ENCODE measurements at regions not wholly inside any gene's neighbourhood (a gene's known extent, or its start where the extent isn't known, plus 50 kb on each side); places are given as distances from the start of the nearest gene placed in this dataset.

DNA sequence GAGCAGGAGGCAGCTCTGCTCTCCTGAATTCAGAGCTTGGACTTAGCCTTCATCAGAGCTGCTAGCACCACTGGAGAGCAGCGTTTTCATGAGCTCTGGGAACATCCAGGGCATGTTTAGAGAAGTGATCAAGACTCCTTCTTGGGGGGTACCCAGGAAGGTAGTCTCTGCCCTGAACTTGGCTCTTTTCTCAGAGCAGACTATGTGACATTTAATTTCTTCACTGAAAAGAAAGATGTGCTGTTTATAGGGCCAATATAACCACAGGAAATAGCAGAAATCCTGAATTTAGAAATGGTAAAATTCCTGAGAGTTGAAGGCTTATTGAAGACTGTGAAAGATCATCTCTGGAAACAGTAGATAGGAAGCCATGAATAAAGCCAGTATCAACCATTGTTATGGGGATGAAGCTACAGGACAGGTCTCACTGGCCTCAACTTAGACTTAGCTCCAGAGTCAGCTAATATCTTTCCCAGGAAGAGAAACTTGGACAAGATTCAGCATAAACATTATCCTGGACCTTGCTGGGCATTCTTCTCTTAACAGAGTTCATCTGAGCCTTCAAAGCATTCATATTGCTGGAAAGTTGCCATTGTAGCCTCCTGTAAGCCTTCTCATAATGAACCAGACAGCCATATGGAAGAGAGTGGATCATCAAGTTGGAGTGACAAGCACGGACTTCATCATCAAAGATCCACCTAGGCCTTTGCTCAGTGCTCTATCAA is 386.6 kb upstream of the THBS1 start:
- DNase-seq = no peak

DNA sequence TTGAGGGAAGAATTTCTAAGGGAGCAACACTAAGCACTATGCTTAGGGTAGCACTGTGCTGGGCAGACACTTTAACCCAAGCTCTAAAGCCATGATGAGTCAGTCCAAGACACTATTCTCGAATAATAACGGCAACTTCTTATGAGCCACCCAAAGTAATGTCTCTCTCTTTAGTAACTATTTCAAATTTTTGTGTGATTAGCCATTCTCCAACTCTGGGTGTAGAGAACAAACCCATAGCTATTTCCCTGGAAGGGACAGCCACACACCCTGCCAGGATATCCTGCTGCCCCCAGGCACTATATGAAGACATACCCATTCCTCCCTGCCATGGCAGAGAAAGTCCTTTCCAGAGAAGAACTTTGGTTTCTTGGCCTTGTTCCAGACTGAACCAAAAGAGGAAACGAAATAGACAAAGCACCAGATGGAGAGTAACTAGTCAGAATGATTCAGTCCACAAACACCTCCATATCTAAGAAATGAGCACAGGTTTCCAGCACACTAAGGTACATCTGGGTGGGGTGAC is 384.9 kb upstream of the THBS1 start:
- peak; percentile 13 to 42 for DNase-seq

DNA sequence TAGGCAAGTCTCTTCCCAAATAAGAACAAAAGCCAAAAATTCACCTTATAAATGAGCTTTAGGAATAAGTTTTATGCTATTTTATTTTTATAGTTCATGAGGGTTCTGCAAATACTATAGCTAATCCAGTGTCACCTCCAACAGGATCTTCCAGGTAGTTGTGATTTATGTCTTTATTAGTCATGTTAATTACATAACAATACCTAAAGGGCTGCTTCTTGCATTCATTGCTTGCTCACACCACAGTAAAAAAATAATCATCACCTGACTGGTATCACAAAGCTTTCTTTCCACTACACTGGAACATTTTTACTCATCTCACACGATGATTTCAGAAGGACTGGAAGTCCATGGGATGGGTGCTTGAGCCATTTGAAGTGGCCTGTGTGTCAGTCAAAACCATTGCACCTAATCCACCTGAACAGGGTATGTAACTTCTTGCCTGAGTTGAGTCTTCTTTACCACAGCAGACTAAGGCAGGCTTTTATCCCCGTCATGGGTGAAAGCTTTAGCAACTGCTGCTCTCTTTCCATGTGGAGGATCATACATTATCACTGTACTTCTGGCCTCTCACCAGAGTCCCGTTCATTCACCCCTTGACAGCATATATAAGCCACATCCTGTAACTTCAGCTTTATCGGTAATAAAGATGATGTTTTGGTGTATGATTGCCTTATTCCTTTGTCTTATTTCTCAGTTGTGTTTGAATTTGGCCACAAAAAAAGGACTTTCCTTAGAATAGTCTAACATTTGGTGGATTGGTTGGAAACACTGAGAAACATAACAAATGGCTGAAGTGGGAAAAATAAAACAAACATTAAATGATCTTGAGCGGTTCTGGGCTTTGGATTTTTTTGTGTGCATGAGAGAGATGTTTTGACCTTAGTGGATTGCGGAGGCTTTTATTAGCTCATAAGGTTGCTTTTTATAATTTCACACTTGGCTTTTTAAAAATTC is 382.6 kb upstream of the THBS1 start:
- no peak for DNase-seq

DNA sequence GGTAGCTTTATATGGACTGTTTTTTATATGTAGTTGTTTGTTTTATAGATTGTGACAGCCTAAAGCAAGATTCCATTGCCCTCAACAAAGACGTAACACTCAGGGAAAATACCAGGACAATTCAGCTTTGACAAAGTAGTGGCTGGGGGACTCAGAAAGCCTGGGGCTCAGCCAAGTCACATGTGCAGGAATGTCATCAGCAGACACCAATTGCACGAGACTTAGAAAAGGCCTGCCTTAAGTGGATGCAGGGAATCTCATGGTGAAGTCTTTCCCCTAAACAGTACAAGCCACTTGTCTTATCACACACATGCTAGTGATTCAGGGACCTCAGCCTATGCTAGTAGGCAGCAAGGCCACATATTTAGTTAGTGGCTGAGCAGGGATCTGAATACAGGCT is 381.8 kb upstream of the THBS1 start:
- DNase-seq = no peak

DNA sequence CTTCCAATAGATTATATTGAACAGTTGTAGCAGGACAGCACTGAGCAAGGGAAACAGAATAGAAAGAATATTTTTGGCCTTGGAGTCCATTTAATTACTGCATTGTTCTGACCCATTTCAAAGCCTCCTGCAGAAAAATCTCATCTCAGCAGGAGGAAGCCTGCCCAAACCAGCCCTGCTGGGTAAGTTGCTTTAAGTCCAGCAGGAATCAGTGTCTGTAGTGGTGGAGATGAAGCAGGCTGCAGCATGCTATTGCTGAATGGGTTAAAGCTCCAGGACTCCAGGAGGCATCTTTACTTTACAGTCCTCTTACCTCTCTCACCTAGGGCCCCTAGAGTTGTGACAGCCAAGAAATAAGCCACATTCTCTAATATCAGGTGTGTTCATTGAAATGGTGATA is 380.3 kb upstream of the THBS1 start:
- no peak for DNase-seq

DNA sequence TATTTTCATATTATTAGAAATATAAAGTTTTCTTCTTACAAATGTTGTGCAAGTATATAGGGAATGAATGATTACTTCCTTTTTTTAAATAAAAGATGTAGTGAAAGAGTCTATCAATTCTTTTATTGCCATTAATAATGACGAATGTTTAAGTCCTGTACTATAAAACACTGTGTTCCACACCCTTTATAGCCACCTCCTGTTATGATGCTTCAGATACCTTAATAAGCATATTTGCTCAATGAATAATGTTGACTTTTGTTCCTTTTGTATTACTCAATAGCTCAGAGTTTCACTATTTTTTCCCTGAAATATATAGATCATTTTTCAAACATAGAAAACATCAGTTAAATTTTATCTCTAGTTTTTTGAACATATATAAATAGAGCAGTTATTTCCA is 378.2 kb upstream of the THBS1 start:
- no peak for DNase-seq

DNA sequence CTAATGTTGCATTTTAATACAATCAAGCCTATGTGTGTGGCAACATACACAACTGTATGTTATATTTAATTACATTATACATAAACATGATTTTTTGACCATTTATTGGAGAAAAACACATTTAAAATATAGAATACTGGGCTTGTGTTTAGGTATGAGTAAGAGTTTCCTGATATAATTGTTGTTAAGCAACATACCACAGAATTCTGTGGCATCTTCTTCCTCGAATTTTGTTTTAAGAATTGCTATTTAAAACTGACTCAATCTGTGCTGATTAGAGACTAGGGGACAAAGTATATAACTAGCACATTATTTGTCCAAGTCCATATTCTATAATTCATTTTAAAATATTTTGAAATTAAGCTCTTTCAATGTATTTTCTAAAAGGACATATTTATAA is 376.8 kb upstream of the THBS1 start:
- DNase-seq = no peak

DNA sequence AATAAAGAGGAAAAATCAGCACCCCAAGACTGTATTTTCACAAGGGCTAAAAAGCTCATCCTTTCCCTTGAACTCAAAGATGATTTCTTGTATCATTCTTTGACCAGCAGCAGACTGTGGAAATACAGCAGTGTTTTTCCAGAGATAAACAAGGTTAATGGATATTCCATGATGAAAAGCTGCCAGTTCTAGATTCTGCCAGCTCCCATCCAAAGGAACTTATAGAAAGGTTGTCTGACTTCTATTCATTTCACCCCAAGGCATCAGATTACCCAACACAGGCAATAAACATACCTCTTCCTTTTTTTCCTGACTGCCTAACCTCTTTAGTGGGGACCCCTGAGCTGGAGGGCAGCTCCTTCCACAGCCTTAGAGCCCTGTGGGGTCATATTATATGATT is 375.8 kb upstream of the THBS1 start:
- no peak for DNase-seq

DNA sequence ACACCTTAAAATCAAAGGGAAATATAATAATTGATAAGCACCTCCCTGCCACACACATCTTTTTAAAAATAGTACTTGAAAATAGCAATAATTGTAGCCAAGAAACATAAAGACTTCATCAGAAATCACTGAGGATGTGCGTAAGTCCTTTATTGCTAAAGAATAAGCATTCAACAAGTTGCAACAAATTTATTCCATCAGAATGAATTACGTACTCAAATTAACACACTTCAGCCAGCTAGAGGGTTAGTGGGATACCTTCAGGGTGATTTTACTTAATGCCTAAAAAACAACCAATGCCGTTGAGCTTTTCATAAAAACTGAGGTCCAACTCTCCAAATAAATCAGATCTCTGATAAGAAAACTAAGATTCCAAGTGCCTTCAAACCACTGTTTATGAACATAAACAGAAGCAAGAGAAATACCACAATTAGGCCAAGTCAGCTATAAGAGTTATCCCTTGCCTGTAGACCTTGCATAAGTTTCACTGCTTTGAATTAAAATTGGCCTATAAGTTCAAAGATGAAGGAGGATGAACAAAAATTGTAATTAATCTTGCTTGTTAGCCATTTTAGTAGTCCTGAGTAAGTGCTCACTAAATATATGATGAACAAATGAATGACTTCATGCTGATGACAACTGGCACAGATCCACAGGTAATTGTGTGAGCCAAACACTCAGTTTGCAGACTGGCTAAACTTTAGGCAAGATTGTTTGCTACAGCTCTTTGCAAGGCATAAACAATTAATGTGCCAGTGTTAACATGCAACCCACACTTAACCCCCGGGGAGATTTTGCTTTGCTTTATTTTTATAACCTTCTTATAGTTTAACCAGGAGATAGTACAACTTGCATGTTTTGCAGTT is 375.1 kb upstream of the THBS1 start:
- no peak for DNase-seq

DNA sequence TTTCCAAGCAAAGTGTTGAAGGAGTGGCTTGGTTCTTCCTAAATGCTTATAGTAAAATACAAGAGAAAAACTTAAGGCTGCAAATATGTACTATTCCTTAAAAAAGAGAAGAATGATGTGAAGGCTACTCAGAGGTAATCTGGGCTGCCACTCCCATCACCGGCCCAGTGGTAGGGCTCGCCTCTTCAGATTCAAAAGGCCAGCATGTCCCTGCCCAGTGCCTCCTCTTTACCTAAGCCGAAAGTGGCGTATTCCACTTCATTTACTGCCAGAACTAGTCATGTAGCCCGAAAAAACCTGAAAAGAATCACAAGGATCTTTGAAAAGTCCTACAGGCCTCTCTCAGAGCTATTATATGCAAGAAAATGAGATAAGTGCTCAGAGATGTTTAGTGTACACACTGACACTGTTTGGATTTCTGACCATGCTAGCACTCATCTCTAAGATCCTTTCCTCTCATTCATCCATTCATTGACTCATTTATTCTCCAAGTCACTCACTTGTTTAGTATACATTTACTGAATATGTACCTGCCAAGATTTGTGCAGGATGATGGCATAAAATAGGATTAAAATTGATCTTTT is 373.3 kb upstream of the THBS1 start:
- no peak for DNase-seq

DNA sequence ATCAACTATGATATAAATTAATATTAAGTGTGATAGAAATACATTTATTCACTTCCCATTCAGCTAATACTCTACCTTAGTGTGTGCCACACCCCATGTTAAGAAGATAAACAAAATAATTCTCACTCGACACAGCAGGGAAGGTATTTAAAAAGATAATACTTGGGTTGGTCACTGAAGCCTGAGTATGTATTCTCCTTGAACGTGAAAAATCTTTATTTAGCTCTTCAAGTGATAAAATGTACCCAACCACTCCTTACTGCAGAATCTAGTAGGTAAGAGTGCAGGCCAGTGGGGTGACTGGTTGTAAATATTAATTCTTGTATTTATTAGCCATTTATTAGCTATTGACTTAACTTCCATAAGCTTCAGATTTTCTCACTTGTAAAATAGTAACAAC is 372.7 kb upstream of the THBS1 start:
- no peak for DNase-seq

DNA sequence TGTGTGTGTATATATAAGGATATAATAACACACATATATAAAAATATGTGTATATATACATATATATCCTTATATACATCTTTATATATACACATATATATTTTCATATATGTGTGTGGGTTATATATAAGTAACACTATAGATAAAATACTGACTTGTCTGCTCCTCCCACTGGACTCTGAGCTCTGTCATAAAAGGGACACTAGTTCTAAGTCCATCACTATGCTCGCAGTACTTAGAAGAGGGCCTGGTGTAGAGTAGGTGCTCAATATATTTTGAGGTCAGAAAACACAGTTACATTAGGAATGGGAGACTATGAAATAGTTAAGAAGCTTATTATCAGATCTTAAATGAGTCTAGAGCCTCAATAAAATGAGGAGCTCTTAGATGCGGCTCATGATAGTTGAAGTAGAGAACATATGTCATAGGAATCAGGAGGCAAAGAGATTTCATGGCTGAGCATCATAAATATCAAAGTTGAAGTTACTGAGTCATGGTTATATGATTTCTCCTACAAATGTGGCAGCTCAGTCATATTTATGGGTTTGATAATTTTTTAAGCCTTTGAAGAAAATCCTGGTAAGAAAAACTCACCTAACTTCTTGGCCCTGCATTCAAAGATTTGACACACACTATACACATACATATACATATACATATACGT is 371.2 kb upstream of the THBS1 start:
- DNase-seq = no peak

DNA sequence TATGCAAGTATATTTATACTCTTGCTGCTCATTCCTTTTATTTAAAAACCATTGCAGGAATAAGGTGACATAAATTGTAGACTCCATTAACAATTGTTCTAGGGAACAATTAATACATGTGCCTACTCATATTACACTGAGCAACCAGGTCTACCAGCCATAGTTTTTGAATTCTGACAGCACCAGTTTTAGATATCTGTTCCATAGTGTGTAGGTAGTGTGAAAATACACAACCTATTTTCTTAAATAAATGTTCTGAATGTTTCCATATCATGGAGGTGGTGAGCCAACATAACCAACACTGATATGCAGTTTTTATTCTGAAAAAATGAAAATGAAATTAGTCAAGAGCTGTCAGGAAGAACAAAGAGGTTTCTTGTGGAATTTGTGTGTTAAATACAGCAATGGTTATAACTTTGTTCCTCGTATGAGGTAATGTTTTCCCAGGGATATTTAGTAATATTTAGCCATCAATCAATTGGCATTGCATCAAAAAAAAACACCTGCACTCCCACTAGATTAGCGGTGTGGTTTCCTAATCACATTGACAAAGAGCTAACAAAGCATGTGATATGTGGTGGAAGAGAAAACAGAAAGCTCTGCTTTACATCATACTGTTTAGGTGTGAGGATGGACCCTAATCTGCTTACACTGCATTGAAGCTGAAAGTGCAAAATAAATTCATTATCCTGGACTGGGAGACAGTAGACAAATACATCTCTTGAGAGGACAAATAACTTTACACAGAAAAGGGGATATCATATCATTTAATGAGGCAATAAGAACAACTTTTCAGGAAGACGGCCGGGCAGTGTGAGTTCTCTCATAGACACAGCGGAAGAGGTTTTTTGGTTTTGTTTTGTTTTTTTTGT is 369.5 kb upstream of the THBS1 start:
- DNase-seq = no peak

DNA sequence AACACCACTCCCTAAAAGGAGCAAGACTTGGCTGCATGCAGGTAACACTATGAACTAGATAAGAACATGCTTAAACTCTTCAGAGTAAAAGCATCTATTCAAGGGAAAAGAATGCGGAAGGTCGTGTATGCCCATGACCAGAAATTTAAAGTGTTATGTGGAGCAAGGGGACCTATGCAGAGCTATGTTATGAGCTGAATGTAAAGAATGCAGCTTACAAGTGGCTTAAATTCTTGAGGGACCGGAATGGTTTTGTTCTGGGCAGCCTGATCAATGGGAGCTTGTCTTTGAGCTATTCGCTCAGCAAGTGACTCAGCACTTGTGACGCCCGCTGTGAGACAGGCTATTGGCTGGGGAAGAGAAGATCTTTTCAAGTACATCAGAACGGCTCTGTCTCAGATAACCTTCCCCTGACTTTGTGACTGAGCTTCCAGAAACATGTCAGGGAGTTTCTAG is 367.5 kb upstream of the THBS1 start:
- no peak for DNase-seq

DNA sequence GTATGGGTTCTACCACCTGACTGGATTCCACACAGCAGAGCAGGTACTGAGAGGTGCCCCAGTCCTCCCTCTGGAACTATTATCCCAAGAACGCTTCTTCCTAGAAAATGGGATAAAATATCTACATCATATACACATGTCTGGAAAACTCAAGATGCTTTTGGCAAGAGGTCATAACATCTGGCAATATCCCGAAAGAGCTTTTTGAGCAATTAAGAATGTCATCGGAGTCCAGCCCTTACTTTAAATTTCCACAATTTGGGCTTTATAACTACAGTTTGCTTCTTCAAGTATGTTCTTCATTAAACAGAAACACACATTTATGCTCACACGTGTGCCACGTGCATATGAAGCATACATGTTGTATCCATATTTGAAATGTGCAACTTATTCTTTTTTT is 365.9 kb upstream of the THBS1 start:
- DNase-seq = no peak

DNA sequence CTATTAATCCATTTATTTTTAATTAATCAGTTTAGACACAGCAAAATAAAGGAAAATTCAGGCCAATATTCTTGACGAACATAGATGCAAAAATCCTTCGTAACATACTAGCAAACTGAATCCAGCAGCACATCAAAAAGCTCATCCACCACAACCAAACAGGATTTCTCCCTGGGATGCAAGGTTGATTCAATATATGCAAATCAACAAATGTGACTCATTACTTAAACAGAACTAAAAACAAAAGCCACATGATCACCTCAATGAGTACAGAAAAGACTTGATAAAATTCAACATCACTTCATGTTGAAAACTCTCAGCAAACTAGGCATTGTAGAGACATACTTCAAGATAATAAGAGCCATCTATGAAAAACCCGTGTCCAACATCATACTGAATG is 364.1 kb upstream of the THBS1 start:
- no peak for DNase-seq

DNA sequence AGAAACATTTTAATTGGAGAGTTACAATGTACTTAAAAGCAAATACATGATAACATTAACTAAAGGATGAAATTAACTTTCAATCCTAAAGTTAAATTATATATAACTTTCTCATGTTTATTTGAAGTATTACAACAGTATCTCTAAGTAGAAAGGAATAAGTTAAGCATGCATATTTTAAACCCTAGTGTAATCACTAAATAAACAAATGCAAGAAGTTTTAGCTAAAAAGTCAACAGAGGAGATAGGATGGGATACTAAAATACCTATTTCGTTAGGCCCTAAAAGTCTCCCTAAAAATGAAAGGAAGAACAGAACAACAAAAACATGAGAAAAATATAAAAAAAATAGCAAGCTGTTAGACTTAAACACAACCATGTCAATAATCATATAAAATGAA is 361.3 kb upstream of the THBS1 start:
- DNase-seq = no peak

DNA sequence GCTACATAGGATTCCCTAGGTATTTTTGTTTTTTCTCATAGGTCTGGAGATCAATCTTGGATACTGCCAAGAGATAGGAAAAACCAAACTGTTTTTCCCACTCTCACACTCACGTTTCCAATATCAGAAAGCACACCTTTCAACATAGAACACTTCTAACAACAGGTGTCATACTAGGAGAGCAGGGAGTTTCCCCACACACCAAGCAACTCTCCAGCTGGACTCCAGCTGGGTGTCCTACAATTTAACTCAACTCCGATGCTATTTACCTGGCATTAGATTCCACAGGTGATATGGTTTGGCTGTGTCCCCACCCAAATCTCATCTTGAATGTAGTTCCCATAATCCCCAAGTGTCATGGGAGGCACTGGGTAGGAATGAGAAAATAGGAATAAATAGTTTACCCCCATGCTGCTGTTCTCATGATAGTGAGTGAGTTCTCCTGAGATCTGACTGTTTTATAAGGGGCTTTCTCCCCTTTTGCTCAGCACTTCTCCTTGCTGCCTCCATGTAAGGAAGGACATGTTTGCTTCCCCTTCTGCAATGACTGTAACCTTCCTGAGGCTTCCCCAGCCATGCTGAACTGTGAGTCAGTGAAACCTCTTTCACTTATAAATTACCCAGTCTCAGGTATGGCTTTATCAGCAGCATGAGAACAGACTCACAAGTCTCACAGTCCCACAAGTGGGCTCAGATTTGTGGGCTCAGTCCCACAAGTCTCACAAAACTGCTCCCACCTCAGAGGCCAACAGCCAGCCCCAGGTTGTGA is 354.5 kb upstream of the THBS1 start:
- no peak for DNase-seq

DNA sequence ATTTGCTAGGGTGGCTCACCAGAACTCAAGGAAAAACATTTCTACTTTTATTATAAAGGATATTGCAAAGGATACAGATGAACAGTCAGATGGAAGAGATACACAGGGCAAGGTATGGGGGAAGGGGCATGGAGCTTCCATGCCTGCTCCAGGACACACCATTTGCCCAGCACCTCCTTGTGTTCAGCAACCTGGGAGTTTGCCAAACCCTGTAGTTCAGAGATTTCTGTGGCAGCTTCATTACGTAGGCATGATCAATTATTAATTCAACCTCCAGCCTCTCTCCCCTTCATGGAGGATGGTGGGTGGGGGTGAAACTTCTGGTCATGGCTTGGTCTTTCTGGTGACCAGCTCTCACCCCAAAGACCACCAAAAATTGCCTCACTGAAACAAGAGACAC is 353.9 kb upstream of the THBS1 start:
- no peak for DNase-seq

DNA sequence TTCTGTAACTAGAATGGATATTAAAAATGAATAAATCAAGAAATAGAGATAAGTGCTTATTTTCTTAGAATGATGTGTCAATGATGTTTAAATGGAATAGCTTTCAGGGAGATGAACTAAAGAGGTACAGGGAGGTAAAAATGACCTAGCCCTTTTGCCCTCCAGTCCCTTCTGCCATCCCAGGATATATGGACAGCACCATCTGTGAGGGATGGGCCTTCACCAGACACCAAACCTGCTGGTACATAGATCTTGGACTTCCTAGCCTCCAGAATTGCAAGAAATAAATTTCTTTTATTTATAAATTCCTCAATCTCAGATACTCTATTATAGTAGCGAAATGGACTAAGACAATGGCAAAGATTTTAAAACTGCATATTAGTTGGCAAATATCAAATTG is 352.0 kb upstream of the THBS1 start:
- DNase-seq = no peak
